Ishikawa (cell line): ENCODE measurements at regions not wholly inside any gene's neighbourhood (a gene's known extent, or its start where the extent isn't known, plus 50 kb on each side); places are given as distances from the start of the nearest gene placed in this dataset.

Experiments used
- CEBPB ChIP-seq: IDR thresholded peaks from 2 replicates; pipeline ENCODE4 v1.6.1; 2012
- CREB1 ChIP-seq: IDR thresholded peaks from 2 replicates; pipeline ENCODE4 v1.6.1; 2012; ENCODE audit warnings: low read depth
- EGR1 ChIP-seq: IDR thresholded peaks from 2 replicates; pipeline ENCODE4 v1.6.1; 2012
- EP300 ChIP-seq: IDR thresholded peaks from 2 replicates; pipeline ENCODE4 v1.6.1; 2012; ENCODE audit warnings: borderline replicate concordance
- FOXM1 ChIP-seq: IDR thresholded peaks from 2 replicates; pipeline ENCODE4 v1.6.1; 2012; ENCODE audit warnings: low read depth, borderline replicate concordance
- MAX ChIP-seq: IDR thresholded peaks from 2 replicates; pipeline ENCODE4 v1.6.1; 2012
- NFIC ChIP-seq: IDR thresholded peaks from 2 replicates; pipeline ENCODE4 v1.6.1; 2012
- RAD21 ChIP-seq: IDR thresholded peaks from 2 replicates; pipeline ENCODE4 v1.6.1; 2012; ENCODE audit warnings: low read depth
- REST ChIP-seq: IDR thresholded peaks from 2 replicates; pipeline ENCODE4 v1.6.1; 2012; ENCODE audit warnings: low read depth, mild to moderate bottlenecking
- TAF1 ChIP-seq: IDR thresholded peaks from 2 replicates; pipeline ENCODE4 v1.6.1; 2012; ENCODE audit warnings: low read depth, mild to moderate bottlenecking
- TCF12 ChIP-seq: IDR thresholded peaks from 2 replicates; pipeline ENCODE4 v1.6.1; 2012; ENCODE audit warnings: low read depth
- TEAD4 ChIP-seq: IDR thresholded peaks from 2 replicates; pipeline ENCODE4 v1.6.1; 2012
- USF1 ChIP-seq: IDR thresholded peaks from 2 replicates; pipeline ENCODE4 v1.6.1; 2012
- YY1 ChIP-seq: IDR thresholded peaks from 2 replicates; pipeline ENCODE4 v1.6.1; 2012; ENCODE audit warnings: low read depth
- ZBTB7A ChIP-seq: IDR thresholded peaks from 2 replicates; pipeline ENCODE4 v1.6.1; 2012; ENCODE audit warnings: low read depth

DNA sequence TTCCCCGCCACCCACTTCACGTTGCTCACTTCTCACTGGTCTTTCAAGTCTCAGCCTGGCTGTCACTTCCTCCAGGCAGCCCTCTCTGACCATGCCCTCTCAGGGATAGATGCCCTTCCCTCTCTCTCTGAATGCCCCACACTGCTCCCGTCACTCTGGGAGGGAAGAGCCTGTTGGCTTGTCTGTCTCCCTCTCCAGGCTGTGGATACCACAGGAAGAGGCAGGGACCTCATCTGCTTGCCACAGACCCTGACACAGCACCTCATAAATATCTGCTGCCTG, 93.1 kb downstream of the OAT start:
- TF ChIP-seq USF1: no peak
- TF ChIP-seq TEAD4: no peak
- TF ChIP-seq MAX: no peak
- no peak for TF ChIP-seq FOXM1
- no peak for TF ChIP-seq NFIC
- TF ChIP-seq ZBTB7A: no peak
- no peak for TF ChIP-seq TCF12
- no peak for TF ChIP-seq TAF1
- TF ChIP-seq EP300: no peak

DNA sequence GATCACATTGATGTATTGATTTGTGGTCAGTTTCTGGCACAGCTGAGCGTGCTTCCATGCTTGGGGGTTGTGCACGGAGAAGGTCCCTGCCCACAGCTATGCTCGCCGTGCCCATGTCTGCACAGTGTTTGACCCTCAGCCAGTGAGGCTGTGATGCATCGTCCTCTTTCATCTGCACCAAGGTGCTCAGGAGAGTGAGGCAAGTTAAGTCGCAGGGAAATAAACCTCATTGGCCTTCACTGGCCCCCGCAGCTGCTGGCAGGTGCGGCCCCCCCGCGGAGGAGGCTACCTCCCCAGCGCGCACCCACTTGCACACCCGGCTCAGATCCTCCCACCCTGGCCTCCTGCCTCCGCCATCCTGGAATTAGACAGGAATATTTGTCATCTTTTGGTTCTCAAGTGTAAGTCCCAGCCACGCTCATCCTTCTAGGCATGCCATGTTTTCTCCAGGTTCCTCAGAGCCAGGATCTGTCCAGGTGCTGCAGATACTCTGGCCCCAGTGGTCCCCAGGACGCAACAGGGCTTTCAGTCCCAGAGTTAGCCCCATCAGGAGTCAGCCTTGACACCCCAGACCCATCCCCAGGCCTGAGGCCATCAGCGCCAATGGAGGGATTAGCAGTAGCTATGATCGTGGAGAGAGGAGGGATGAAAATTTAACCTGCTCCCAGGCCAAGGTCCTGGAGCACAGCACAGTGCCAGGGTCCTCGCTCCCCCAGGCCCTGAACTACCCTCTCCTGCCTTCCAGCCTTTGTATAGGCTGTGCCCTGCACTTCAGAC, 93.7 kb downstream of the OAT start:
- no peak for TF ChIP-seq TEAD4
- TF ChIP-seq YY1: no peak
- no peak for TF ChIP-seq EP300
- no peak for TF ChIP-seq TCF12
- TF ChIP-seq RAD21: no peak
- TF ChIP-seq USF1: no peak
- no peak for TF ChIP-seq CREB1
- no peak for TF ChIP-seq ZBTB7A
- no peak for TF ChIP-seq MAX
- TF ChIP-seq REST: no peak
- no peak for TF ChIP-seq TAF1
- TF ChIP-seq FOXM1: no peak
- TF ChIP-seq EGR1: no peak
- TF ChIP-seq NFIC: no peak
- TF ChIP-seq CEBPB: no peak

DNA sequence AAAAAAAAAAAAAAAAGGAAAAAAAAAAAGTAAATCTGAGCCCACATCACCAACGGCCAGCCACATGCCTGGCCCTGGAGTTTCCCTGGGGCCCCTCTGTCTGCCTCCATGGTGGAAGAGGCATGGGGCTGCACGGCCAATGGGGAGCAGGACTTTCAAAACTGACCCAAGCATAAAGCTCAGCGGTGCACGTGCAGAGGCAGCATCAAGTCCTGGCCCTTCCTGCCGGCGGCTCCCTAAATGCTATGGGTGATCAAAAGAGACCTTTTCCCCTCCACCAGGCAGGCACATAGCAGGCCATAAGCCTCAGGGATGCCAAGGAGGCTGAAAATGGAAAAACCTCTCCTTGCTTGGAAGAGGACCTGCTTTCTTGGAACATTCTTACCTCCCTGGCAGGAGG, 94.3 kb downstream of the OAT start:
- TF ChIP-seq RAD21 (no peak), YY1 (no peak), NFIC (no peak), CREB1 (no peak), CEBPB (no peak), TCF12 (no peak), REST (no peak), FOXM1 (no peak), ZBTB7A (no peak), EP300 (no peak), USF1 (no peak), TAF1 (no peak), MAX (no peak), EGR1 (no peak), TEAD4 (no peak)

GRCh38 chr10:124323806-124324205, 94.9 kb downstream of the OAT start:
- no peak for TF ChIP-seq REST
- TF ChIP-seq EGR1: no peak
- no peak for TF ChIP-seq TAF1
- no peak for TF ChIP-seq RAD21
- no peak for TF ChIP-seq NFIC
- TF ChIP-seq ZBTB7A: no peak
- TF ChIP-seq MAX: no peak
- TF ChIP-seq USF1: no peak
- no peak for TF ChIP-seq CEBPB
- no peak for TF ChIP-seq TEAD4
- TF ChIP-seq EP300: no peak
- TF ChIP-seq CREB1: no peak
